HepG2 (cell line): ENCODE measurements at regions not wholly inside any gene's neighbourhood (a gene's known extent, or its start where the extent isn't known, plus 50 kb on each side); places are given as distances from the start of the nearest gene placed in this dataset.
A peak's percentile ranks its signal among the peaks of the same experiment; 100 is the strongest.

Source experiments
- ARHGAP35 ChIP-seq: sonication (generic); formaldehyde crosslinking; IDR thresholded peaks from 2 replicates; pipeline ENCODE4 v1.9.0; 2022; ENCODE audit warnings: mild to moderate bottlenecking, inconsistent platforms, moderate library complexity, missing genetic modification reagents, borderline replicate concordance
- ARNT ChIP-seq: fragments of 450-650 bp; IDR thresholded peaks from 2 replicates; pipeline ENCODE4 v1.6.1; 2017
- DZIP1 ChIP-seq: sonication (generic); formaldehyde crosslinking; IDR thresholded peaks from 2 replicates; pipeline ENCODE4 v1.5.0; 2020; ENCODE audit warnings: mild to moderate bottlenecking, missing genetic modification reagents
- HIC2 ChIP-seq: sonication (generic); formaldehyde crosslinking; IDR thresholded peaks from 2 replicates; pipeline ENCODE4 v1.9.0; 2022; ENCODE audit warnings: low read depth, missing genetic modification reagents
- NFE2L1 ChIP-seq: sonication (generic); formaldehyde crosslinking; IDR thresholded peaks from 2 replicates; pipeline ENCODE4 v1.4.0; 2020; ENCODE audit warnings: missing genetic modification reagents, mild to moderate bottlenecking, borderline replicate concordance
- PHB2 ChIP-seq: fragments of 450-650 bp; IDR thresholded peaks from 2 replicates; pipeline ENCODE4 v1.6.1; 2018; ENCODE audit not compliant: partially characterized antibody
- SP5 ChIP-seq: IDR thresholded peaks from 2 replicates; pipeline ENCODE4 v1.6.1; 2016; ENCODE audit warnings: low read depth, borderline replicate concordance
- TCF12 ChIP-seq, 2 experiments: fragments of 450-650 bp in 1 of 2; sonication (generic) in 1 of 2; formaldehyde crosslinking in 1 of 2; IDR thresholded peaks; 2 replicates each; pipeline versions ENCODE4 v1.6.1 to v1.8.0; 2017 to 2022; ENCODE audit warnings: antibody characterized with exemption in 1 of 2, mild to moderate bottlenecking in 1 of 2, missing genetic modification reagents in 1 of 2, moderate library complexity in 1 of 2
- ZBTB38 ChIP-seq: sonication (generic); formaldehyde crosslinking; IDR thresholded peaks from 2 replicates; pipeline ENCODE4 v1.5.1; 2020; ENCODE audit warnings: mild to moderate bottlenecking, missing genetic modification reagents
- ZBTB42 ChIP-seq: sonication (generic); formaldehyde crosslinking; IDR thresholded peaks from 2 replicates; pipeline ENCODE4 v1.5.0; 2020; ENCODE audit warnings: mild to moderate bottlenecking, missing genetic modification reagents
- ZFP82 ChIP-seq: sonication (generic); formaldehyde crosslinking; IDR thresholded peaks from 2 replicates; pipeline ENCODE4 v1.5.1; 2020; ENCODE audit warnings: mild to moderate bottlenecking, missing genetic modification reagents, borderline replicate concordance
- ZNF205 ChIP-seq: IDR thresholded peaks from 2 replicates; pipeline ENCODE4 v1.6.1; 2018; ENCODE audit warnings: missing biosample characterization, missing genetic modification reagents
- ZNF354B ChIP-seq: sonication (generic); formaldehyde crosslinking; IDR thresholded peaks from 2 replicates; pipeline ENCODE4 v1.8.0; 2022; ENCODE audit warnings: mild to moderate bottlenecking, missing genetic modification reagents
- ZNF780A ChIP-seq: sonication (generic); formaldehyde crosslinking; IDR thresholded peaks from 2 replicates; pipeline ENCODE4 v1.8.0; 2022; ENCODE audit warnings: mild to moderate bottlenecking, missing genetic modification reagents, moderate library complexity
- TF ChIP-seq, protein P1 (sequence below): sonication (generic); formaldehyde crosslinking; IDR thresholded peaks from 2 replicates; pipeline ENCODE4 v1.5.1; 2020; ENCODE audit warnings: missing genetic modification reagents, mild to moderate bottlenecking, borderline replicate concordance
- TF ChIP-seq, protein P2 (sequence below): sonication (generic); formaldehyde crosslinking; IDR thresholded peaks from 2 replicates; pipeline ENCODE4 v1.4.0; 2020; ENCODE audit warnings: mild to moderate bottlenecking, missing genetic modification reagents

GRCh38 chr16:50462793-50463507 is 85.2 kb upstream of the NKD1 start (continued):
- TF ChIP-seq, protein P1, sequence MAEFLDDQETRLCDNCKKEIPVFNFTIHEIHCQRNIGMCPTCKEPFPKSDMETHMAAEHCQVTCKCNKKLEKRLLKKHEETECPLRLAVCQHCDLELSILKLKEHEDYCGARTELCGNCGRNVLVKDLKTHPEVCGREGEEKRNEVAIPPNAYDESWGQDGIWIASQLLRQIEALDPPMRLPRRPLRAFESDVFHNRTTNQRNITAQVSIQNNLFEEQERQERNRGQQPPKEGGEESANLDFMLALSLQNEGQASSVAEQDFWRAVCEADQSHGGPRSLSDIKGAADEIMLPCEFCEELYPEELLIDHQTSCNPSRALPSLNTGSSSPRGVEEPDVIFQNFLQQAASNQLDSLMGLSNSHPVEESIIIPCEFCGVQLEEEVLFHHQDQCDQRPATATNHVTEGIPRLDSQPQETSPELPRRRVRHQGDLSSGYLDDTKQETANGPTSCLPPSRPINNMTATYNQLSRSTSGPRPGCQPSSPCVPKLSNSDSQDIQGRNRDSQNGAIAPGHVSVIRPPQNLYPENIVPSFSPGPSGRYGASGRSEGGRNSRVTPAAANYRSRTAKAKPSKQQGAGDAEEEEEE (CRISPR knock-in tag): no peak
- TF ChIP-seq ZNF205 (CRISPR knock-in tag) (peak; percentile 37; the same call in 1 of the 2 replicates), TCF12 (IDR thresholded peaks at IDR 0.05) (no peak), TCF12 (CRISPR knock-in tag; IDR thresholded peaks at IDR 0.05) (no peak), ARNT (no peak), HIC2 (CRISPR knock-in tag) (peak; percentile 40; the same call in 1 of the 2 replicates), ZNF780A (no peak), ARHGAP35 (CRISPR knock-in tag) (no peak), ZFP82 (no peak), ZBTB42 (CRISPR knock-in tag) (no peak), PHB2 (no peak), ZNF354B (CRISPR knock-in tag) (no peak), SP5 (CRISPR knock-in tag) (0 out of 2 replicates have a peak, but pooled peaks have one; percentile 6), DZIP1 (no peak), ZBTB38 (CRISPR knock-in tag) (peak; percentile 48; the same call in 1 of the 2 replicates), NFE2L1 (CRISPR knock-in tag) (no peak)
- TF ChIP-seq, protein P2, sequence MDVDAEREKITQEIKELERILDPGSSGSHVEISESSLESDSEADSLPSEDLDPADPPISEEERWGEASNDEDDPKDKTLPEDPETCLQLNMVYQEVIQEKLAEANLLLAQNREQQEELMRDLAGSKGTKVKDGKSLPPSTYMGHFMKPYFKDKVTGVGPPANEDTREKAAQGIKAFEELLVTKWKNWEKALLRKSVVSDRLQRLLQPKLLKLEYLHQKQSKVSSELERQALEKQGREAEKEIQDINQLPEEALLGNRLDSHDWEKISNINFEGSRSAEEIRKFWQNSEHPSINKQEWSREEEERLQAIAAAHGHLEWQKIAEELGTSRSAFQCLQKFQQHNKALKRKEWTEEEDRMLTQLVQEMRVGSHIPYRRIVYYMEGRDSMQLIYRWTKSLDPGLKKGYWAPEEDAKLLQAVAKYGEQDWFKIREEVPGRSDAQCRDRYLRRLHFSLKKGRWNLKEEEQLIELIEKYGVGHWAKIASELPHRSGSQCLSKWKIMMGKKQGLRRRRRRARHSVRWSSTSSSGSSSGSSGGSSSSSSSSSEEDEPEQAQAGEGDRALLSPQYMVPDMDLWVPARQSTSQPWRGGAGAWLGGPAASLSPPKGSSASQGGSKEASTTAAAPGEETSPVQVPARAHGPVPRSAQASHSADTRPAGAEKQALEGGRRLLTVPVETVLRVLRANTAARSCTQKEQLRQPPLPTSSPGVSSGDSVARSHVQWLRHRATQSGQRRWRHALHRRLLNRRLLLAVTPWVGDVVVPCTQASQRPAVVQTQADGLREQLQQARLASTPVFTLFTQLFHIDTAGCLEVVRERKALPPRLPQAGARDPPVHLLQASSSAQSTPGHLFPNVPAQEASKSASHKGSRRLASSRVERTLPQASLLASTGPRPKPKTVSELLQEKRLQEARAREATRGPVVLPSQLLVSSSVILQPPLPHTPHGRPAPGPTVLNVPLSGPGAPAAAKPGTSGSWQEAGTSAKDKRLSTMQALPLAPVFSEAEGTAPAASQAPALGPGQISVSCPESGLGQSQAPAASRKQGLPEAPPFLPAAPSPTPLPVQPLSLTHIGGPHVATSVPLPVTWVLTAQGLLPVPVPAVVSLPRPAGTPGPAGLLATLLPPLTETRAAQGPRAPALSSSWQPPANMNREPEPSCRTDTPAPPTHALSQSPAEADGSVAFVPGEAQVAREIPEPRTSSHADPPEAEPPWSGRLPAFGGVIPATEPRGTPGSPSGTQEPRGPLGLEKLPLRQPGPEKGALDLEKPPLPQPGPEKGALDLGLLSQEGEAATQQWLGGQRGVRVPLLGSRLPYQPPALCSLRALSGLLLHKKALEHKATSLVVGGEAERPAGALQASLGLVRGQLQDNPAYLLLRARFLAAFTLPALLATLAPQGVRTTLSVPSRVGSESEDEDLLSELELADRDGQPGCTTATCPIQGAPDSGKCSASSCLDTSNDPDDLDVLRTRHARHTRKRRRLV (CRISPR knock-in tag): no peak
